Hematopoietic multipotent progenitor cell treated with erythropoietin and hydrocortisone succinate and interleukin-3 and kit ligand, for 6 days (in vitro differentiated cells): ENCODE measurements at regions not wholly inside any gene's neighbourhood (a gene's known extent, or its start where the extent isn't known, plus 50 kb on each side); places are given as distances from the start of the nearest gene placed in this dataset.
"Not testable (repeated sequence)": the region's sequence is repeated elsewhere in the genome, so short reads cannot be mapped to it uniquely, and the experiment has no call there.

Experiments
- DNase-seq: peaks from one replicate; pipeline ENCODE4 v3.0.0-alpha.2; 2015

DNA sequence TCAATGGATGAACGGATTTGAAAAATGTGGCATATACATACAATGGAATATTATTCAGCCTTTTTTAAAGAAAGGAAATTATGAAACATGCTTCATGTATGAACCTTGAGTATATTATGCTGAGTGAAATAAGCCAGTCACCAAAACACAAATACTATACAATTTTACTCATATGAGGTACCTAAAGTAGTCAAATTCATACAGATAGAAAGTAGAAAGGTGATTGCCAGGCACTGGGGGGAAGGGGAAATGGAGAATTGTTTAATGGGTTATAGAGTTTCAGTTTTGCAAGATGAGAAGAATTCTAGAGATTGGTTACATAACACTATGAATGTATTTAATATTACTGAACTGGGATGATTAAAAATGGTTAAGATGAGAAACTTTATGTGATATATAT, 171.4 kb downstream of the TMTC3 start:
- no peak for DNase-seq

DNA sequence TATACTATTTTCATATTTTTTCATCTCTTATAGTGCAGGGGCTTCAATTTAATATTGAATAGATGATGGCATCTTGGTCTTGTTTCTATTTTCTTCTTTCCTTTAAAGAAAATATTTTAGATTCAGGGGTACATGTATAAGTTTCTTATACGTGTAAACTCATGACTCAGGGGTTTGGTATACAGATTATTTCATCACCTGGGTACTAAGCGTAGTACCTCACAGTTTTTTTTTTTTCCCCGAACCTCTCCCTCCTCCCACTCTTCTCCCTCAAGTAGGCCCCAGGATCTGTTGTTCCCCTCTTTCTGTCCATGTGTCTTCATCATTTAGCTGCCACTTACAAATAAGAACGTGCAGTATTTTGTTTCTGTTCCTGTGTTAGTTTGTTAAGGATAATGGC, 172.6 kb downstream of the TMTC3 start:
- no peak for DNase-seq

DNA sequence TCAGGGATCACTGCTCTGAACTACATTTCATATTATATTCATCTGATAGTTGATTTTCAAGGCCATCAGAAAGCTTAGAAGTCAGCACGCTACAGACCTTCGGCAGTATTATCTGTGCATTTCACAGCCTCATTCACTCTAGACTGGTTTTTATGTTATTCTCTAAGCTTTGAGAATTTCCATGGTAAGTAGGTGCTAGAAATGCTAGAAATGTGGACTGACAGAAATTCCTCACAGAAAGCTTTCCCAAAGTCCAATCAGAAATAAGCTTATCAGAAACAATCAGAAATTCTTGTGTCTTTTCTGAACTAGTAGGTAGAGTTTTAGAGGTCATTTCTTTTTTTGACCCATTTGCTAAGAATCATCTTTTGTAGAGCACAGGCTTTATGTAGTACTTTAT, 176.6 kb downstream of the TMTC3 start:
- DNase-seq = no peak

GRCh38 chr12:88325076-88325815, 183.1 kb downstream of the TMTC3 start:
- DNase-seq = no peak

DNA sequence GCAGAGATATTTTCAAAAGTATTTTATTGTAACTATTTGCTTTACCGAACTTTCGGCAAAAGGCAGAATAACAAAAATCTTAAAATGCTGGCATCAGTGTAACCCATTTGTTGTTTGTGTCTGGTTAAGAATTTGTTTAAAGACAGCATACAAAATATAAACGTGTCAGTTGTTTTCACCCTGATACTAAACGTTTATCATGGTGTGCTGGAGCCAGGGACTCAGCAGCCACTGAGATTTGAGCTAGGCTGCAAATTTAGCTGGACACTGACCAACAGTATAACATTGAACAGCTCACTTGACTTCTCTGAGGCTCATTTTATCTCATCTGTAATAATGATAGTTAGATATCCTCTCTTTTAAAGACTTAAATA, 183.7 kb downstream of the TMTC3 start:
- no peak for DNase-seq

DNA sequence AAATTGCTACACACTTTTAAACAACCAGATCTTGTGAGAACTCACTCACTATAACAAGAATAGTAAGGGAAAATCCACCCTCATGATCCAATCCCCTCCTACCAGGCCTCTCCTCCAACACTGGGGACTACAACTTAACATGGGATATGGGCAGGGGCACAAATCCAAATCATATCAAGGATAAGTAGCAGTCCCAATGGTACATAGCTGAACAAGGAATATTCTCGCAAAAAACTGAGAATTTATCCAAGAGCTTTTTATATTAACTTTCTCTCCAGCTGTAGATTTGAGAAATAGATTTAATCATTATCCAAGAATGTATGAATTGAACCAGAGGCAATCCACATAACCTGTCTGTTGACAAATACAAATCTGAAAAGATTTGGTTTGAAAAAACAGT, 185.2 kb downstream of the TMTC3 start:
- no peak for DNase-seq

GRCh38 chr12:88328090-88328489, 186.0 kb downstream of the TMTC3 start:
- no peak for DNase-seq

DNA sequence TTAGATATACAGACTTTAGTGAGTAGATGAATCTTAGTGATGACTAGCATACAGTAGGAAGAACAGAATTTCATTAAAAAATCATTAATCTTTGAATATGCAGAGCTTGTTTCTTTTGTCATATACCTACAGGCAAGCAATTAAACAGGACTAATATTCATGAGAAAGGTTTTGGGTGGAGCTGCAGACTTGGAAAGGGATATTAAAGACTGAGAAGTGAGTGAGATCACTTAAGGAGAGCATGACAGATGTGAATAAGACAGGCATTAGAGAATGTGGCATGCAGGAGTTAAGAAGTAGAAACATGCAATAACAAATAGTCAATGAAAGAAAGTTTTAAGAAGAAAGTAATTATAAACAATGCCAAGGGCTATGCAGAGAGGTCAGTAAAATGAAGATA, 187.7 kb downstream of the TMTC3 start:
- no peak for DNase-seq

GRCh38 chr12:88334271-88334670, 192.2 kb downstream of the TMTC3 start:
- DNase-seq = no peak

DNA sequence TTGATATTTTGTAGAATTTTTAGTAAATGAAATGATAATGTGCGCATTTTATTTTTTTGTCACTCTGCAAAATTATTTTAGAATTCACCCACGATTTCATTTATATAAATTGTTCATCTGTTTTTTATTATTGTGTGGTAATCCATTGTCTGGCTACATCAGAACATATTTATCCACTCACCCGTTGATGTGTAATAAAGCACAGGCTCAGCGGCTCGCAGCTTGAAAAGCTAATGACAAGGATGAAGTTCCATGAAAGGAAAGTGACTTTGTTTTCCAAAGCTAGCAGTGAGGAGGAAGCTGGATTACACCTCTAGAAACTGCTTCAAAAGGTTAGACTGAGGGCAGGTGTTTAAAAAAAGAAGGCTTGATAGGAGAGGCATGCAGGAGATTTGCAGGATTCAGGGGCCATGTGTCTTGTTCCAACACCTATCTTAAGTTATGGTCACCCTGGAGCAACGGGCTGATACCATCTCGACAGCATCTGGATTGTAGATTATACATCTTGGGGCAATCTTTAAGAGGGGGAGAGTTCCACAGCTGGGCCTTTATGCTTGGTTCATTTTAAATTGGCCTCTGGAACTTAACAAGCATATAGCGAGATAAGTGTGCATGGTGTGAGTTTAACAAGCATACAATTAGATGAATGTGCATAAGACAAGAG, 194.1 kb downstream of the TMTC3 start:
- no peak for DNase-seq

GRCh38 chr12:88338486-88338885, 196.4 kb downstream of the TMTC3 start:
- DNase-seq = no peak

DNA sequence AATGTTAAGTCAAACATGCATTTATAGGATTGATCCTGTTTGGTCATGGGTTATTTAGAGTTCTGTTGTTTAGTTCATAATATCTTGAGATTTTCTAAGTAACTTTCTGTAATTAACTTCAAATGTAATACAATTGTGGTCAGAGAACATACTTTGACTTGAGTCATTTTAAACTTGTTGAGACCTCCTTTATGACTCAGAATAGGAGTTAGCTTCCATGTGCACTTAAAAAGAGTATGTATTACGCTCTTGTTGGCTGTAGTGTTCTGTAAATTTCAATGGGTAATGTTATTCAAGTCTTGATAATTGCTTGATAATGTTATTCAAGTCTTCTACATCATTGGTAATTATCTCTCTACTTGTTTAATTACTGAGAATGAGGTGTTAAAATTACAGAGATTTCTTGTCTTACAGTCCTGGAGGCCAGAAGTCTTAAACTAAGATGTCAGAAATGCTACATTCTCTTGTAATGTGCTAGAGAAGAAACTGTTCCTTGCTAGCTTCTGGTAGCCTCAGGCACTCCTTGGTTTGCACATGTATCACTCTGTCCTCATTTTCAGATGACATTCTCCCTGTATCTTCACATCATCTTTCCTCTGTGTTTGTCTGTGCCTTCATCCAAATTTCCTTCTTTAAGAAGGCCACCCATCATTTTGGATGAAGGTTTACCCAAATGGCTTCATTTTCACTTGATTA, 197.3 kb downstream of the TMTC3 start:
- DNase-seq = no peak

- no peak for DNase-seq
Measured at GRCh38 chr12:88339966-88340365, 197.9 kb downstream of the TMTC3 start.

- no peak for DNase-seq
Measured at GRCh38 chr12:88342251-88342806, 200.2 kb downstream of the TMTC3 start.

GRCh38 chr12:88351146-88351545, 209.0 kb downstream of the TMTC3 start:
- DNase-seq = no peak

DNA sequence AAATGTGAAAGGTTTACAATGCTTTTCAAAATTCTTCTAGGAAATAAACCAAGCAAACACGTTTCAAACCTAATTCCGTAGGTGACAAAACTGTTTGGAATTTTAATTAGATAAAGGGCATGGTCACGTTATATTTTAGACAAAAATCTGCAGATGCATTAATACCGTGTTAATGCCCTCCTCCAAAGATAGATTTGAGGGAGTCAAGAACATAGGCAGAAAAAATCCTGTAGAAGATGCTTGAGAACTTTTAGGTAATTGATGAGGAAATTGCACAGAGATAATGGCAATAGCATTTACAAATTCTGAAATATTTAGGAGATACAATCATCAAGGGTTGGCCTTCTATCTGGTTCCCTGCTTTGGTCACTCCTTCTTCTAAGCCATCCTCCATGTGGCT, 212.6 kb downstream of the TMTC3 start:
- no peak for DNase-seq

DNA sequence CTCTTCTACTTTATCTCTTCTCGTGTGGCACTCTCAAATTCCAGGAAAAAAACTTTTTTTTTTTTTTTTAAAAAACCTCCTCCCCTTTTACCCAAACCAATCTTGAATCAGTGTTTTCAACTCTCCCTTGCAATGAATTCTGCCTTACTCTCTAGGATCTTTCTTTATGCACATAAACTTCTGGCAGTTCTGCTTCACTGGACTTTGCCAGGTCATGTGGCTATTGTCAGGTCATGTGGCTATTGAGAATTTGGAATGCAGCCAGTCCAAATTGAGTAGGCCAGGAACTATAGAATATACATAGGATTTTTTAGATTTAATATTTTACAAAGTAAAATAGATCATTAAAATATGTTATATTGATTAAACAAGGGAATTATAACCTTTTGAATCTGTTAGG, 218.2 kb downstream of the TMTC3 start:
- no peak for DNase-seq

- DNase-seq = no peak
Measured at GRCh38 chr12:88361493-88361892, 218.8 kb downstream of the KITLG start.

GRCh38 chr12:88362439-88362838, 217.8 kb downstream of the KITLG start:
- DNase-seq = no peak

GRCh38 chr12:88365403-88365802, 214.9 kb downstream of the KITLG start:
- no peak for DNase-seq

DNA sequence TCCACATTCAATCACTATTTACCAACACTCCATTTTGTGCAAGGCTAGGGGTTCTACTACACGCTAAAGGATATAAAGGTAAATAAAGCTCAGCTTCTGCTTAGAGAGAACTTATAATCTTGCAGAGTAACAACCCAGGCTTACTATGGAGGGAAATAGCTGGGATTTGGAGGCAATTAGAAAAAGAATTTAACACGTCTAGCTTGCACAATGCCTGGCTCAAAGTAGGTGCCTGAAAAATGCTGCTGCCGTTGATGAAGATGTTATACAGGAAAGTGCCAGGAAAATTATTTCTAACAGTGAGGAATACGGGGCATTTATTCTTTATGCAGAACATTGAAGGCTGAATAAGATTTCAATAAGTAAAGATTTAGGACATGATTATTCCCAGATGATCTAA, 214.2 kb downstream of the KITLG start:
- DNase-seq = no peak

- no peak for DNase-seq
Measured at GRCh38 chr12:88367231-88367630, 213.0 kb downstream of the KITLG start.

GRCh38 chr12:88368077-88368476, 212.2 kb downstream of the KITLG start:
- not testable (repeated sequence) for DNase-seq
